OCI-LY1 (cell line): ENCODE measurements at regions not wholly inside any gene's neighbourhood (a gene's known extent, or its start where the extent isn't known, plus 50 kb on each side); places are given as distances from the start of the nearest gene placed in this dataset.
A peak's percentile ranks its signal among the peaks of the same experiment; 100 is the strongest.

Experiments used
- H2AFZ ChIP-seq: fragments of 200-600 bp; sonication (generic), shearing (Covaris generic); 2 replicates; pipeline ENCODE4 v1.6.0; 2014; ENCODE audit warnings: antibody characterized with exemption, mild to moderate bottlenecking, low read length
- H3F3A ChIP-seq: fragments of 200-600 bp; sonication (generic), shearing (Covaris generic); 2 replicates; pipeline ENCODE4 v1.6.0; 2014; ENCODE audit warnings: mild to moderate bottlenecking, antibody characterized with exemption, low read length, moderate library complexity; ENCODE audit not compliant: insufficient read depth
- H3K27ac ChIP-seq: fragments of 200-600 bp; sonication (generic); 2 replicates; pipeline ENCODE4 v1.5.1; 2014; ENCODE audit warnings: low read length, mixed run types, mild to moderate bottlenecking, low read depth; ENCODE audit not compliant: poor library complexity, severe bottlenecking
- H3K27me3 ChIP-seq: fragments of 200-600 bp; sonication (generic); 2 replicates; pipeline ENCODE4 v1.6.0; 2014; ENCODE audit warnings: antibody characterized with exemption, mild to moderate bottlenecking, low read length, moderate library complexity; ENCODE audit not compliant: insufficient read depth
- H3K36me3 ChIP-seq: fragments of 200-600 bp; sonication (generic); 2 replicates; pipeline ENCODE4 v1.6.1; 2014; ENCODE audit warnings: mild to moderate bottlenecking, antibody characterized with exemption, low read length, moderate library complexity, mixed read lengths; ENCODE audit not compliant: insufficient read depth
- H3K4me1 ChIP-seq: fragments of 200-600 bp; sonication (generic); 2 replicates; pipeline ENCODE4 v1.5.1; 2014; ENCODE audit warnings: mild to moderate bottlenecking, low read length, moderate library complexity; ENCODE audit not compliant: insufficient read depth, severe bottlenecking
- H3K4me2 ChIP-seq: fragments of 200-600 bp; sonication (generic), shearing (Covaris generic); 2 replicates; pipeline ENCODE4 v1.6.1; 2014; ENCODE audit warnings: low read length
- H3K4me3 ChIP-seq: fragments of 200-600 bp; sonication (generic); 2 replicates; pipeline ENCODE4 v1.5.1; 2014; ENCODE audit warnings: low read length, low read depth, mild to moderate bottlenecking, mixed read lengths; ENCODE audit not compliant: poor library complexity, severe bottlenecking
- H3K79me2 ChIP-seq: fragments of 200-600 bp; shearing (Covaris generic); 2 replicates; pipeline ENCODE4 v1.6.1; 2016; ENCODE audit warnings: mixed run types, low read length, mixed read lengths; ENCODE audit not compliant: insufficient read depth
- H3K9ac ChIP-seq: fragments of 200-600 bp; sonication (generic), shearing (Covaris generic); 2 replicates; pipeline ENCODE4 v1.6.1; 2014; ENCODE audit warnings: mild to moderate bottlenecking, low read length, mixed read lengths
- H3K9me2 ChIP-seq: fragments of 200-600 bp; sonication (generic), shearing (Covaris generic); 2 replicates; pipeline ENCODE4 v1.6.1; 2014; ENCODE audit warnings: low read depth, mild to moderate bottlenecking, low read length, mixed read lengths
- H3K9me3 ChIP-seq: fragments of 200-600 bp; shearing (Covaris generic); 2 replicates; pipeline ENCODE4 v1.6.1; 2014; ENCODE audit warnings: low read length, mixed read lengths
- H4K20me1 ChIP-seq: fragments of 200-600 bp; sonication (generic), shearing (Covaris generic); 2 replicates; pipeline ENCODE4 v1.6.0; 2016; ENCODE audit warnings: mild to moderate bottlenecking, low read length; ENCODE audit not compliant: insufficient read depth
- EZH2 ChIP-seq: fragments of 200-600 bp; sonication (generic), shearing (Covaris generic); IDR thresholded peaks from 2 replicates; pipeline ENCODE4 v1.8.0; 2017; ENCODE audit warnings: borderline replicate concordance, mixed run types, mild to moderate bottlenecking, antibody characterized with exemption, low read length, moderate library complexity, mixed read lengths
- TF ChIP-seq, protein P1 (sequence below): fragments of 200-600 bp; sonication (generic), shearing (Covaris generic); IDR thresholded peaks from 2 replicates; pipeline ENCODE4 v1.5.1; 2017; ENCODE audit warnings: mild to moderate bottlenecking, antibody characterized with exemption, low read length, moderate library complexity, mixed read lengths

DNA sequence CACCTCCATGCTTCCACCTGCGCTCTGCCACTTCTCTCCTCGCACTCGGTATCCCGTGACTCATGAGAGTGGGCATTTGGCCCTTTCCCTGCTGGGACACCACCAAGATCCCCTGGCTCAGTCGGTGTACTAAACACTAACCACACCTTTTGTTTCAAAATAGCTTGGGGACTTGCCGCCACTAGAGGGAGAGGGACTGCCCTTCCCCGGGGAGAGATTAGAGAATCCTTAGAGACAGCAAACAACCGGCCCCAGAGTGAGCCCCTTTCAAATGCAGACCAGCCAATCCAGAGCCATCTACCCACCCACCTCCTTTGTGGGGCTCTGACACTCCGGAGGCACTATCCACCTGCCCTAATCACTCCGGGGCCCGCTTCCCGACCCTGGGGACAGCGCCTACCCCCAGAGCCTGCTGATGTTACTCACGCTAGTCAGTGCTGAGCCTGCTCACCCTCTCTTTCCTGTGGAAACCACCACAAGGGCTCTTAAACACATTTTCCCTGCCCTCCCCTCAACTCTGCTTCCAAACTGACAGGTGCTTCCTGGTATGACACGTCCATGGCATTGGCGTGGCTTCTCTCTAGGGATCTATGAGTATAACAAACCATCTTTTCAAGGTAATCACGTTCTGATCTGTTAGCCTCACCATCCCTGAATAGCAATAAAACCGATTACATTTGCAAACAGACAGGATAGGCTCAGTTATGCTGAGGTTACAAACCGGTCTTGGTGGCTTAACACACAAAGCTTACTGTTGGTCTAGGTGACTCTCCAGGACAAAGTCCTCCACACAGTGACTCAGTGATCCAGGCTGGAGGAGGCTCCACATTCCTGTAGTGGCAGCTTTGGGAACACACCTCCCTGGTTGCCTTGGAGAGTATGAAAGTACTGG lies 180.1 kb upstream of the MVB12B start:
- peaks cover 6% of the 10 kb centered on the region; the same call in 1 of the 2 replicates for H3K27me3 ChIP-seq
- H3K79me2 ChIP-seq, result no peaks in the 10 kb centered on the region
- H3K27ac ChIP-seq, result no peak overlapping the region
- H3K9ac ChIP-seq, result no peak overlapping the region
- TF ChIP-seq, protein P1, sequence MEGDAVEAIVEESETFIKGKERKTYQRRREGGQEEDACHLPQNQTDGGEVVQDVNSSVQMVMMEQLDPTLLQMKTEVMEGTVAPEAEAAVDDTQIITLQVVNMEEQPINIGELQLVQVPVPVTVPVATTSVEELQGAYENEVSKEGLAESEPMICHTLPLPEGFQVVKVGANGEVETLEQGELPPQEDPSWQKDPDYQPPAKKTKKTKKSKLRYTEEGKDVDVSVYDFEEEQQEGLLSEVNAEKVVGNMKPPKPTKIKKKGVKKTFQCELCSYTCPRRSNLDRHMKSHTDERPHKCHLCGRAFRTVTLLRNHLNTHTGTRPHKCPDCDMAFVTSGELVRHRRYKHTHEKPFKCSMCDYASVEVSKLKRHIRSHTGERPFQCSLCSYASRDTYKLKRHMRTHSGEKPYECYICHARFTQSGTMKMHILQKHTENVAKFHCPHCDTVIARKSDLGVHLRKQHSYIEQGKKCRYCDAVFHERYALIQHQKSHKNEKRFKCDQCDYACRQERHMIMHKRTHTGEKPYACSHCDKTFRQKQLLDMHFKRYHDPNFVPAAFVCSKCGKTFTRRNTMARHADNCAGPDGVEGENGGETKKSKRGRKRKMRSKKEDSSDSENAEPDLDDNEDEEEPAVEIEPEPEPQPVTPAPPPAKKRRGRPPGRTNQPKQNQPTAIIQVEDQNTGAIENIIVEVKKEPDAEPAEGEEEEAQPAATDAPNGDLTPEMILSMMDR, result peak; percentile 57
- TF ChIP-seq EZH2, result no peak
- no peaks in the 10 kb centered on the region for H3K9me2 ChIP-seq
- H3K4me1 ChIP-seq, result no peaks in the 10 kb centered on the region
- no peaks in the 10 kb centered on the region for H3F3A ChIP-seq
- H2AFZ ChIP-seq, result no peak overlapping the region
- no peaks in the 10 kb centered on the region for H4K20me1 ChIP-seq
- no peaks in the 10 kb centered on the region for H3K9me3 ChIP-seq
- H3K4me2 ChIP-seq, result no peak overlapping the region
- H3K36me3 ChIP-seq, result no peaks in the 10 kb centered on the region
- H3K4me3 ChIP-seq, result no peak overlapping the region

DNA sequence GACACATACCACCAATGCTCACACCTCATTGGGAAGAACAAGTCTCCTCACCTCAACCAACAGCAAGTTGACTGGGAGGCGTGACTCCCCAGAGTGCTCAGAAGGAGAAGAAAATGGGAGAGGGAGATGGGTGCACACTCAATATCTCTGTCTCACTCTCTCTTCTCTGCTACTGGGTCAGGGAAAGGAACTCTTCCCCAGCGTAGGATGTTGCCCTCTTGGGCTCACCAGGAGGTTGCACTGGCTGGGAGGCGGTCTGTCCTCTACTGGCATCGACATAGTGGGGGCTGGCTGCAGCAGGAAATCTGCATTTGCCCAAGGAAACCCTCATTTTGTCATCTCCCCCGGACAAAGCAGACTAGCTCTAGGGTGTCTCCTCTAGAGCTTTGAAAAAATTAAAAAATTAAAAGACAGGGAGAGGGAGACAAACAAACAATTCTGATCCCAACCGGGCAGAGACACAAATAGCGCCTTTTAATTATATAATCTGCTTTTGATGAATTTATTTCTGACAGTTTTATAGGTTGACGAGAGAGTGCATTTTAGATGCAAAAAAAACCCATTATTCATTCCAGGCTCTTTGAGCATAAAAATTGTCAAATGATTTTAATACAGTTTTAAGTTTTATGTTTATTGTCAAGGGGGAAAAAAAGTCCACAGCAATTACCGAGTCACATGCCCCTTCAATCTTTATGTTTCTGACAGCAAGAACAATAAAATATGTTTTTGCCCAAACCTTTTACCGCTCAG lies 179.3 kb upstream of the MVB12B start:
- Histone ChIP-seq H2AFZ (no peak overlapping the region), H3K9ac (no peak overlapping the region), H3K4me3 (no peak overlapping the region), H3K27me3 (peaks cover 6% of the 10 kb centered on the region; the same call in 1 of the 2 replicates), H3K27ac (no peak overlapping the region), H3F3A (no peaks in the 10 kb centered on the region), H3K79me2 (no peaks in the 10 kb centered on the region), H4K20me1 (no peaks in the 10 kb centered on the region), H3K4me2 (no peak overlapping the region), H3K9me3 (no peaks in the 10 kb centered on the region), H3K36me3 (no peaks in the 10 kb centered on the region), H3K9me2 (no peaks in the 10 kb centered on the region), H3K4me1 (no peaks in the 10 kb centered on the region)
- TF ChIP-seq EZH2, result no peak
- TF ChIP-seq, protein P1, result no peak

DNA sequence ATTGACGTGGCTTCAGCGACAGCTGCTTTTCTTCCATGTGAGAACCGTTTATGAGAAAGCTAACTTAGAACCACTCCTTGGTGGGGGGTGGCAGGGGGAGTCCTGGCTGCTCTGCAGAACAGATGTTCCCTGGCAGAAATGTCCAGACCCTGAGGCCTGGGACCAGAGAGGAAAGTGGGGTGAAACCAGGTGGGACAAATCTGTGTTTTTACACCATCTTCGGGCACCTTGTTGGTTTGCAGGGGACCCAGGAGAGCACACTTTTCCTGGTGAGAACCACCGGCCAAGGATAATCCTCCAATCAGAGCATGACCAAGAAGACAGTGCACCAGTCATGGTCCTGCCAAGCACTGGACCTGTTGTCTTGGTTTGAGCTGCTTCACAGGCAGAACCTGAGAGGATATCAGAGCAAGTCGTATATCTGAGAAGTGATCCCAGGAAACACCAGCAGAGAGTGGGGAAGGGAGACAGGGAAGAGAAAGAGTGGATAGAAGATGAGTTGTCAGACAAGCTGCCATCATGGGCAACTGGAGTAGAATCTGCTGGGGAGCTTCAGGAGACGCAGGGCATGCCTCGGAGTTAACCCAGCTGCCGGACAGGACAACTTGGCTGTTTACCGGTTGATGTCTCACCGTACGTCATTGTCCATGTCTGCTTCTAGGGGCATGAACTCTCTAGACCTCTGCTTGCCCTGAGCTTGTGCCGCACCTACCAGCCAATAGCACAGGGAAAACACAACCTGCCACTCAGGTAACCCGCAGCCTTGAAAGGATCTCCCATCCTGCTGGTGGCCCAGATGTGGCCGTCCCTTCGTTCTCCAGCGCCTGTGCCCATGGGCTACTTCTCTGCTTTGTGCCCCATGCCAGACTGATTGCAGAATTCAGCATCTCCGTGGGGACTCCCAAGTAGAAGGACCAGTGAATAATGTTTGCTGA lies 178.4 kb upstream of the MVB12B start:
- H3K4me2 ChIP-seq, result no peak overlapping the region

More for the DNA sequence above, 178.4 kb upstream of the MVB12B start:
- TF ChIP-seq EZH2, result no peak
- TF ChIP-seq, protein P1, result no peak
- Histone ChIP-seq H3K4me3 (no peak overlapping the region), H3F3A (no peaks in the 10 kb centered on the region), H3K79me2 (no peaks in the 10 kb centered on the region), H3K9me3 (no peaks in the 10 kb centered on the region), H3K4me1 (no peaks in the 10 kb centered on the region), H3K27me3 (peaks cover 1% of the 10 kb centered on the region; the same call in 1 of the 2 replicates), H2AFZ (no peak overlapping the region), H3K27ac (no peak overlapping the region), H3K36me3 (no peaks in the 10 kb centered on the region), H4K20me1 (no peaks in the 10 kb centered on the region), H3K9me2 (no peaks in the 10 kb centered on the region), H3K9ac (no peak overlapping the region)
